IMR-90 (cell line): ENCODE measurements at regions not wholly inside any gene's neighbourhood (a gene's known extent, or its start where the extent isn't known, plus 50 kb on each side); places are given as distances from the start of the nearest gene placed in this dataset.

ENCODE experiments used
- ATAC-seq: fragments of 200-7000 bp; cut with Tn5 transposase; 2 replicates; pipeline ENCODE4 v1.9.1; 2020; ENCODE audit warnings: low read depth, mild to moderate bottlenecking, moderate library complexity
- BruUV-seq: library from RNA; stranded (reverse); fragments of 400-500 nt; replicated peaks from 2 replicates; lab custom pipeline; 2021; lab: Mats Ljungman, UMichigan
- CTCF ChIA-PET: fragments of 300-600 bp; formaldehyde crosslinking; extraction: SDS; loops from one replicate; lab custom pipeline; 2021; ENCODE audit warnings: antibody characterized with exemption; lab: Yijun Ruan, JAX
- POLR2A ChIA-PET: fragments of 300-600 bp; sonication (Branson Sonifier 250); formaldehyde crosslinking; loops from one replicate; lab custom pipeline; 2022; ENCODE audit warnings: antibody characterized with exemption; ENCODE audit not compliant: unreplicated experiment; lab: Charles Lee
- DNase-seq: peaks from one replicate; pipeline ENCODE4 v3.0.0; 2013
- H2AFZ ChIP-seq: replicated peaks from 2 replicates; pipeline ENCODE3; 2013; ENCODE audit warnings: low read length, mild to moderate bottlenecking; ENCODE audit not compliant: poor library complexity
- H2AK5ac ChIP-seq: 2 replicates; pipeline ENCODE4 v1.6.1; 2013; ENCODE audit warnings: low read depth, low read length, inconsistent platforms
- H2AK9ac ChIP-seq: replicated peaks from 2 replicates; pipeline ENCODE3; 2013; ENCODE audit warnings: mild to moderate bottlenecking, low read depth, low read length, moderate library complexity; ENCODE audit not compliant: poor library complexity
- H2BK120ac ChIP-seq: 2 replicates; pipeline ENCODE4 v1.6.1; 2013; ENCODE audit warnings: low read depth, low read length, inconsistent platforms
- H2BK15ac ChIP-seq: 3 replicates; pipeline ENCODE4 v1.6.1; 2013; ENCODE audit warnings: low read depth, low read length, inconsistent platforms
- H2BK20ac ChIP-seq: 2 replicates; pipeline ENCODE4 v1.6.1; 2013; ENCODE audit warnings: low read depth, mild to moderate bottlenecking, inconsistent platforms, low read length, moderate library complexity
- H2BK5ac ChIP-seq: 2 replicates; pipeline ENCODE4 v1.6.1; 2013; ENCODE audit warnings: mild to moderate bottlenecking, low read depth, low read length, inconsistent platforms; ENCODE audit not compliant: poor library complexity, severe bottlenecking
- H3K14ac ChIP-seq: replicated peaks from 2 replicates; pipeline ENCODE4 v1.6.1; 2013; ENCODE audit warnings: low read depth, low read length, inconsistent platforms
- H3K18ac ChIP-seq: 2 replicates; pipeline ENCODE4 v1.6.1; 2013; ENCODE audit warnings: low read depth, low read length, control low read depth
- H3K23ac ChIP-seq: 2 replicates; pipeline ENCODE4 v1.6.1; 2013; ENCODE audit warnings: low read depth, low read length, inconsistent platforms
- H3K27ac ChIP-seq: 2 replicates; pipeline ENCODE4 v1.5.1; 2013; ENCODE audit warnings: mild to moderate bottlenecking, control low read depth, low read length; ENCODE audit not compliant: insufficient read depth
- H3K27me3 ChIP-seq: 2 replicates; pipeline ENCODE4 v1.6.1; 2013; ENCODE audit warnings: low read length; ENCODE audit not compliant: control insufficient read depth, insufficient read depth
- H3K36me3 ChIP-seq: 2 replicates; pipeline ENCODE4 v1.6.1; 2013; ENCODE audit warnings: low read length, mixed read lengths; ENCODE audit not compliant: control insufficient read depth, insufficient read depth
- H3K4ac ChIP-seq: 2 replicates; pipeline ENCODE4 v1.6.1; 2013; ENCODE audit warnings: low read depth, low read length, inconsistent platforms
- H3K4me1 ChIP-seq: 2 replicates; pipeline ENCODE4 v1.6.1; 2013; ENCODE audit warnings: low read length, mixed read lengths; ENCODE audit not compliant: control insufficient read depth, insufficient read depth
- H3K4me2 ChIP-seq: 2 replicates; pipeline ENCODE4 v1.6.1; 2013; ENCODE audit warnings: low read depth, mild to moderate bottlenecking, control low read depth, low read length, moderate library complexity
- H3K4me3 ChIP-seq: 2 replicates; pipeline ENCODE4 v1.5.1; 2013; ENCODE audit warnings: low read depth, mild to moderate bottlenecking, control low read depth, low read length, moderate library complexity; ENCODE audit not compliant: insufficient read depth
- H3K56ac ChIP-seq: 2 replicates; pipeline ENCODE4 v1.6.1; 2013; ENCODE audit warnings: low read length, inconsistent platforms; ENCODE audit not compliant: insufficient read depth; ENCODE audit errors: extremely low read depth
- H3K79me1 ChIP-seq, 2 experiments: 2 replicates each; pipeline ENCODE4 v1.6.1; 2013; ENCODE audit warnings: low read length in 2 of 2, inconsistent platforms in 1 of 2, low read depth in 1 of 2
- H3K9ac ChIP-seq: 2 replicates; pipeline ENCODE4 v1.6.1; 2013; ENCODE audit warnings: low read depth, low read length, control low read depth
- H3K9me1 ChIP-seq: 2 replicates; pipeline ENCODE4 v1.6.1; 2013; ENCODE audit warnings: low read length, inconsistent platforms; ENCODE audit not compliant: insufficient read depth
- H3K9me3 ChIP-seq: 2 replicates; pipeline ENCODE4 v1.6.1; 2013; ENCODE audit warnings: low read length; ENCODE audit not compliant: control insufficient read depth, insufficient read depth
- H4K20me1 ChIP-seq: 2 replicates; pipeline ENCODE4 v1.6.1; 2013; ENCODE audit warnings: low read length, inconsistent platforms; ENCODE audit not compliant: insufficient read depth
- H4K5ac ChIP-seq: 2 replicates; pipeline ENCODE4 v1.6.1; 2013; ENCODE audit warnings: mild to moderate bottlenecking, low read depth, low read length, control low read depth
- H4K8ac ChIP-seq, 2 experiments: 2 replicates each; pipeline ENCODE4 v1.6.1; 2013; ENCODE audit warnings: low read depth in 2 of 2, low read length in 2 of 2, control low read depth in 1 of 2, inconsistent platforms in 1 of 2
- H4K91ac ChIP-seq: 2 replicates; pipeline ENCODE4 v1.6.1; 2013; ENCODE audit warnings: low read depth, low read length, inconsistent platforms; ENCODE audit not compliant: insufficient read depth
- BHLHE40 ChIP-seq: fragments of 150-350 bp; IDR thresholded peaks from 2 replicates; pipeline ENCODE4 v1.6.1; 2016; ENCODE audit warnings: mild to moderate bottlenecking, low read depth, low read length
- CEBPB ChIP-seq: IDR thresholded peaks from 2 replicates; pipeline ENCODE4 v1.6.1; 2012; ENCODE audit warnings: low read depth, low read length, improper control_type of control experiment
- FOS ChIP-seq: fragments of 150-350 bp; IDR thresholded peaks from 2 replicates; pipeline ENCODE4 v1.6.1; 2016; ENCODE audit warnings: low read depth, low read length
- MAZ ChIP-seq: IDR thresholded peaks from 2 replicates; pipeline ENCODE4 v1.6.1; 2012; ENCODE audit warnings: low read depth, mild to moderate bottlenecking, low read length, improper control_type of control experiment, moderate library complexity, borderline replicate concordance
- POLR2A ChIP-seq: IDR thresholded peaks from 2 replicates; pipeline ENCODE4 v1.6.1; 2012; ENCODE audit warnings: mild to moderate bottlenecking, low read depth, low read length
- RAD21 ChIP-seq: IDR thresholded peaks from 2 replicates; pipeline ENCODE4 v1.6.1; 2012; ENCODE audit warnings: low read length, improper control_type of control experiment
- SMC3 ChIP-seq: fragments of 150-350 bp; IDR thresholded peaks from 2 replicates; pipeline ENCODE4 v1.6.1; 2016; ENCODE audit warnings: low read depth, mild to moderate bottlenecking, antibody characterized with exemption, low read length, moderate library complexity
- WGBS, 2 experiments: methylation state at CpG; one replicate each; pipeline versions ENCODE4 v1.1.5 to v1.1.7; 2013; ENCODE audit warnings: missing lambda C conversion rate in 2 of 2; ENCODE audit not compliant: insufficient read length in 1 of 2; ENCODE audit errors: extremely low coverage in 2 of 2; 5-methylcytosine and 5-hydroxymethylcytosine counted together
- dilution Hi-C: fragments of 300-500 bp; cut with HindIII; formaldehyde crosslinking; loops from one replicate; pipeline ENCODE4 v1.14.3; 2018; ENCODE audit warnings: low sequenced_read_pairs; ENCODE audit not compliant: unreplicated experiment
- in situ Hi-C: fragments of 300-500 bp; cut with MboI; formaldehyde crosslinking; loops from 3 replicates; pipeline ENCODE4 v1.14.3; 2019; ENCODE audit warnings: low sequenced_read_pairs, inconsistent platforms, mixed read lengths
- intact Hi-C: fragments of 100-400 bp; cut with micrococcal nuclease; formaldehyde crosslinking; loops from 2 replicates; pipeline ENCODE4 v1.10.0; 2022
- TF ChIP-seq, protein P1 (sequence below): conservative IDR thresholded peaks from 2 replicates; pipeline ENCODE4 v1.5.1; 2012; ENCODE audit warnings: mild to moderate bottlenecking, low read depth, low read length, improper control_type of control experiment

DNA sequence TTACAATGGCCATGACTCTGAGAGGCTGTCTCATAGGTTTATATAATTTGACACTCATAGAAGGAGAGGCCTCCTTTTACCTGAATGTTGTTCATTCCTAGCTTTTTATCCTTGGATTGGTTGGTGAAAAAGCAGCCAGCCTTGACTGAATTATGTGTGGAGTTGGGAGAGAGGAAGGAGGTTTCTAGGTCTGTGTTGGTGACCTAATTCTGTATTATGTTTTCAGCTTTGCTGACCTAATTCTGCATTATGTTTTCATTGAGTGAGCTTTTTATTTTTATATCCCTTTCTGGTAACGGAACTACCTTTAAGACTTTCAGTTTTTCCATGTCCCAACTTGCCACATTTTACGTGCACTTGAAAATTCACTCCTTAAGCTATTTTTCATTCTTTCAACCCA is 59.1 kb upstream of the RNF144B start:
- no peak overlapping the region for H2BK15ac ChIP-seq
- no peak overlapping the region for H2AFZ ChIP-seq
- H3K36me3 ChIP-seq: no peaks in the 10 kb centered on the region
- BruUV-seq: no TSS peak
- no peak for ATAC-seq
- H3K4me3 ChIP-seq: no peak overlapping the region
- POLR2A ChIA-PET: no interaction called here
- H3K56ac ChIP-seq: no peak overlapping the region
- no peak overlapping the region for H4K91ac ChIP-seq
- H4K8ac ChIP-seq: no peak overlapping the region
- H3K4me2 ChIP-seq: no peak overlapping the region
- DNase-seq: no peak
- no peak overlapping the region for H2BK120ac ChIP-seq
- TF ChIP-seq CEBPB: no peak
- TF ChIP-seq, protein P1, sequence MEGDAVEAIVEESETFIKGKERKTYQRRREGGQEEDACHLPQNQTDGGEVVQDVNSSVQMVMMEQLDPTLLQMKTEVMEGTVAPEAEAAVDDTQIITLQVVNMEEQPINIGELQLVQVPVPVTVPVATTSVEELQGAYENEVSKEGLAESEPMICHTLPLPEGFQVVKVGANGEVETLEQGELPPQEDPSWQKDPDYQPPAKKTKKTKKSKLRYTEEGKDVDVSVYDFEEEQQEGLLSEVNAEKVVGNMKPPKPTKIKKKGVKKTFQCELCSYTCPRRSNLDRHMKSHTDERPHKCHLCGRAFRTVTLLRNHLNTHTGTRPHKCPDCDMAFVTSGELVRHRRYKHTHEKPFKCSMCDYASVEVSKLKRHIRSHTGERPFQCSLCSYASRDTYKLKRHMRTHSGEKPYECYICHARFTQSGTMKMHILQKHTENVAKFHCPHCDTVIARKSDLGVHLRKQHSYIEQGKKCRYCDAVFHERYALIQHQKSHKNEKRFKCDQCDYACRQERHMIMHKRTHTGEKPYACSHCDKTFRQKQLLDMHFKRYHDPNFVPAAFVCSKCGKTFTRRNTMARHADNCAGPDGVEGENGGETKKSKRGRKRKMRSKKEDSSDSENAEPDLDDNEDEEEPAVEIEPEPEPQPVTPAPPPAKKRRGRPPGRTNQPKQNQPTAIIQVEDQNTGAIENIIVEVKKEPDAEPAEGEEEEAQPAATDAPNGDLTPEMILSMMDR: no peak
- TF ChIP-seq SMC3: no peak
- no peak for TF ChIP-seq MAZ
- TF ChIP-seq RAD21: no peak
- no peak for TF ChIP-seq POLR2A
- TF ChIP-seq BHLHE40: no peak
- TF ChIP-seq FOS: no peak
- no peak overlapping the region for H3K23ac ChIP-seq
- intact Hi-C loops (no loop called here), dilution Hi-C loops (no loop called here), in situ Hi-C loops (no loop called here)
- H3K9ac ChIP-seq: no peak overlapping the region
- H2AK5ac ChIP-seq: no peak overlapping the region
- no peak overlapping the region for H3K18ac ChIP-seq
- H3K9me1 ChIP-seq: no peaks in the 10 kb centered on the region
- no peak overlapping the region for H3K4ac ChIP-seq
- H2AK9ac ChIP-seq: no peak overlapping the region
- H3K27me3 ChIP-seq: no peaks in the 10 kb centered on the region
- H3K79me1 ChIP-seq: no peaks in the 10 kb centered on the region
- H3K4me1 ChIP-seq: peaks cover 2% of the 10 kb centered on the region; the same call in 1 of the 2 replicates
- no peak overlapping the region for H3K14ac ChIP-seq
- no CpG with 5 or more reads among the region's 2 CpGs for WGBS, 2 experiments
- no peak overlapping the region for H4K5ac ChIP-seq
- no peak overlapping the region for H2BK5ac ChIP-seq
- H3K9me3 ChIP-seq: no peaks in the 10 kb centered on the region
- no peaks in the 10 kb centered on the region for H4K20me1 ChIP-seq
- H3K27ac ChIP-seq: no peak overlapping the region
- no peak overlapping the region for H2BK20ac ChIP-seq
- CTCF ChIA-PET: interaction anchor here (1.2 to 2.1 kb wide), 2 partner anchors 55 to 175 kb away, joined by 3 to 10 read pairs; no protein-coding TSS in a partner anchor
